ENCODE measurements at regions not wholly inside any gene's neighbourhood (a gene's known extent, or its start where the extent isn't known, plus 50 kb on each side); places are given as distances from the start of the nearest gene placed in this dataset.

DNA sequence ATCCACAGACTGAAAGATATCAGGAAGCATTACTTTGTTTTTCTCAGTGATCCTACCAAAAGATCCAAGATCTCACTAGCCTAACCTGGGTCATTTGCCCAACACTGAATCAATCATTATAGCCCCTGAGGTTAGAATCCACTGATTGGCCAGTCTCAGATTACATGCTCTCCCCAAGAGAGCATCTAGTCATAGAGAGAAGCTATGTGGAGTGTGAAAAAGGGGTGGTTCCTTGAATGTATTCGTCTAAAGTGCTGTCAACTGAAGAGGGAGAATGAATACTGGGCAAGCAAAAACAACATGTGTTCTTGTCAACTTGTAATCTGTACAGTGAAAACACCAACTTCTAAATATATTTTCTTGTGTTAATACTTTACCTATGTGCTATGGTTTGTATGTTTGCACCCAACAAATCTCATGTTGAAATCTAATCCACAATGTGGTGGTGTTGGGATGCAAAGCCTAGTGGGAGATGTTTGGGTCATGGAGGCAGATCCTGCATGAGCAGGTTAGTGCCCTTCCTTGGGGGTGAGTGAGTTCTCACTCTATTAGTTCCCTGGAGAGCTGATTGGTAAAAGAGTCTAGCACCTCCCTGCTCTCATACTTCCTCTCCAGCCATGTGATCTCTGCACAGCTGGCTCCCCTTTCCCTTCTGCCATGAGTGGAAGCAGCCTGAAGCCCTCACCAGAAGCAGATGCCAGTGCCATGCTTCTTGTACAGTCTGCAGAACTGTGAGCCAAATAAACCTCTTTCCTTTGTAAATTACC lies 60.3 kb upstream of the PJA2 start:
- TF ChIP-seq, protein P1, sequence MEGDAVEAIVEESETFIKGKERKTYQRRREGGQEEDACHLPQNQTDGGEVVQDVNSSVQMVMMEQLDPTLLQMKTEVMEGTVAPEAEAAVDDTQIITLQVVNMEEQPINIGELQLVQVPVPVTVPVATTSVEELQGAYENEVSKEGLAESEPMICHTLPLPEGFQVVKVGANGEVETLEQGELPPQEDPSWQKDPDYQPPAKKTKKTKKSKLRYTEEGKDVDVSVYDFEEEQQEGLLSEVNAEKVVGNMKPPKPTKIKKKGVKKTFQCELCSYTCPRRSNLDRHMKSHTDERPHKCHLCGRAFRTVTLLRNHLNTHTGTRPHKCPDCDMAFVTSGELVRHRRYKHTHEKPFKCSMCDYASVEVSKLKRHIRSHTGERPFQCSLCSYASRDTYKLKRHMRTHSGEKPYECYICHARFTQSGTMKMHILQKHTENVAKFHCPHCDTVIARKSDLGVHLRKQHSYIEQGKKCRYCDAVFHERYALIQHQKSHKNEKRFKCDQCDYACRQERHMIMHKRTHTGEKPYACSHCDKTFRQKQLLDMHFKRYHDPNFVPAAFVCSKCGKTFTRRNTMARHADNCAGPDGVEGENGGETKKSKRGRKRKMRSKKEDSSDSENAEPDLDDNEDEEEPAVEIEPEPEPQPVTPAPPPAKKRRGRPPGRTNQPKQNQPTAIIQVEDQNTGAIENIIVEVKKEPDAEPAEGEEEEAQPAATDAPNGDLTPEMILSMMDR (conservative IDR thresholded peaks at IDR 0.05) = no peak
- no peak for TF ChIP-seq ZFX (IDR thresholded peaks at IDR 0.05)
